ENCODE measurements at regions not wholly inside any gene's neighbourhood (a gene's known extent, or its start where the extent isn't known, plus 50 kb on each side); places are given as distances from the start of the nearest gene placed in this dataset.

GRCh38 chr1:213680677-213681325 lies 307.0 kb upstream of the PROX1 start:
- Histone ChIP-seq H3K36me3 (ENCODE audit: control insufficient read depth, low read length) (no peaks in the 10 kb centered on the region), H4K20me1 (ENCODE audit: control insufficient read depth, insufficient read depth, low read depth, low read length) (no peaks in the 10 kb centered on the region), H3K79me2 (ENCODE audit: control insufficient read depth, low read length) (no peaks in the 10 kb centered on the region), H3K9me3 (ENCODE audit: control insufficient read depth, insufficient read depth, low read length) (no peaks in the 10 kb centered on the region), H3K9me2 (replicated peaks; ENCODE audit: control insufficient read depth, low read length) (no peaks in the 10 kb centered on the region), H3K4me3 (ENCODE audit: low read length) (no peak overlapping the region), H3F3A (ENCODE audit: control insufficient read depth, insufficient read depth) (no peaks in the 10 kb centered on the region), H3K27me3 (ENCODE audit: control insufficient read depth, low read length) (no peaks in the 10 kb centered on the region), H3K4me2 (ENCODE audit: low read length) (no peak overlapping the region), H3K4me1 (ENCODE audit: control insufficient read depth, low read length) (no peaks in the 10 kb centered on the region), H3K27ac (ENCODE audit: low read depth, low read length) (no peak overlapping the region)
- TF ChIP-seq CTCF (IDR thresholded peaks at IDR 0.05; ENCODE audit: low read depth, low read length, poor library complexity, severe bottlenecking) (no peak), EZH2phosphoT487 (IDR thresholded peaks at IDR 0.05; ENCODE audit: borderline replicate concordance, low read length) (no peak)

GRCh38 chr1:213681788-213682340 lies 305.9 kb upstream of the PROX1 start:
- H3K36me3 ChIP-seq (ENCODE audit: control insufficient read depth, low read length), result no peaks in the 10 kb centered on the region
- no peaks in the 10 kb centered on the region for H3K27me3 ChIP-seq (ENCODE audit: control insufficient read depth, low read length)
- no peaks in the 10 kb centered on the region for H3K4me1 ChIP-seq (ENCODE audit: control insufficient read depth, low read length)
- no peaks in the 10 kb centered on the region for H3K9me2 ChIP-seq (replicated peaks; ENCODE audit: control insufficient read depth, low read length)
- no peaks in the 10 kb centered on the region for H3K79me2 ChIP-seq (ENCODE audit: control insufficient read depth, low read length)
- H4K20me1 ChIP-seq (ENCODE audit: control insufficient read depth, insufficient read depth, low read depth, low read length), result no peaks in the 10 kb centered on the region
- H3K9me3 ChIP-seq (ENCODE audit: control insufficient read depth, insufficient read depth, low read length), result no peaks in the 10 kb centered on the region
- TF ChIP-seq EZH2phosphoT487 (IDR thresholded peaks at IDR 0.05; ENCODE audit: borderline replicate concordance, low read length) (no peak), CTCF (IDR thresholded peaks at IDR 0.05; ENCODE audit: low read depth, low read length, poor library complexity, severe bottlenecking) (no peak)
- no peak overlapping the region for H3K27ac ChIP-seq (ENCODE audit: low read depth, low read length)
- H3F3A ChIP-seq (ENCODE audit: control insufficient read depth, insufficient read depth), result no peaks in the 10 kb centered on the region
- H3K4me3 ChIP-seq (ENCODE audit: low read length), result no peak overlapping the region
- no peak overlapping the region for H3K4me2 ChIP-seq (ENCODE audit: low read length)

- H3K4me3 ChIP-seq (ENCODE audit: low read length), result no peak overlapping the region
- H3K9me3 ChIP-seq (ENCODE audit: control insufficient read depth, insufficient read depth, low read length), result no peaks in the 10 kb centered on the region
- TF ChIP-seq EZH2phosphoT487 (IDR thresholded peaks at IDR 0.05; ENCODE audit: borderline replicate concordance, low read length), result no peak
- H3F3A ChIP-seq (ENCODE audit: control insufficient read depth, insufficient read depth), result no peaks in the 10 kb centered on the region
- no peaks in the 10 kb centered on the region for H4K20me1 ChIP-seq (ENCODE audit: control insufficient read depth, insufficient read depth, low read depth, low read length)
- H3K4me2 ChIP-seq (ENCODE audit: low read length), result no peak overlapping the region
- no peaks in the 10 kb centered on the region for H3K9me2 ChIP-seq (replicated peaks; ENCODE audit: control insufficient read depth, low read length)
- no peaks in the 10 kb centered on the region for H3K4me1 ChIP-seq (ENCODE audit: control insufficient read depth, low read length)
- no peaks in the 10 kb centered on the region for H3K27me3 ChIP-seq (ENCODE audit: control insufficient read depth, low read length)
- H3K79me2 ChIP-seq (ENCODE audit: control insufficient read depth, low read length), result no peaks in the 10 kb centered on the region
- no peaks in the 10 kb centered on the region for H3K36me3 ChIP-seq (ENCODE audit: control insufficient read depth, low read length)
- H3K27ac ChIP-seq (ENCODE audit: low read depth, low read length), result no peak overlapping the region
Measured at GRCh38 chr1:213683529-213683928, 304.2 kb upstream of the PROX1 start.

- TF ChIP-seq CTCF (IDR thresholded peaks at IDR 0.05; ENCODE audit: low read depth, low read length, poor library complexity, severe bottlenecking), result no peak
- no peak overlapping the region for H3K27ac ChIP-seq (ENCODE audit: low read depth, low read length)
- H3K36me3 ChIP-seq (ENCODE audit: control insufficient read depth, low read length), result no peaks in the 10 kb centered on the region
- no peaks in the 10 kb centered on the region for H3K9me2 ChIP-seq (replicated peaks; ENCODE audit: control insufficient read depth, low read length)
- H3K9me3 ChIP-seq (ENCODE audit: control insufficient read depth, insufficient read depth, low read length), result no peaks in the 10 kb centered on the region
- no peaks in the 10 kb centered on the region for H3K4me1 ChIP-seq (ENCODE audit: control insufficient read depth, low read length)
- no peaks in the 10 kb centered on the region for H4K20me1 ChIP-seq (ENCODE audit: control insufficient read depth, insufficient read depth, low read depth, low read length)
- H3K4me3 ChIP-seq (ENCODE audit: low read length), result no peak overlapping the region
- H3K27me3 ChIP-seq (ENCODE audit: control insufficient read depth, low read length), result no peaks in the 10 kb centered on the region
- no peak overlapping the region for H3K4me2 ChIP-seq (ENCODE audit: low read length)
- H3F3A ChIP-seq (ENCODE audit: control insufficient read depth, insufficient read depth), result no peaks in the 10 kb centered on the region
- no peaks in the 10 kb centered on the region for H3K79me2 ChIP-seq (ENCODE audit: control insufficient read depth, low read length)
Measured at GRCh38 chr1:213684454-213684853, 303.3 kb upstream of the PROX1 start.
